Fibroblast of villous mesenchyme (primary cell): ENCODE measurements at regions not wholly inside any gene's neighbourhood (a gene's known extent, or its start where the extent isn't known, plus 50 kb on each side); places are given as distances from the start of the nearest gene placed in this dataset.

ENCODE experiments used
- DNase-seq: peaks from one replicate; pipeline ENCODE4 v3.0.0-alpha.2; 2010; ENCODE audit warnings: low read depth
- H3K4me3 ChIP-seq: 2 replicates; pipeline ENCODE4 v1.5.1; 2011; ENCODE audit warnings: low read depth, mild to moderate bottlenecking, low read length
- TF ChIP-seq, protein P1 (sequence below): IDR thresholded peaks from 2 replicates; pipeline ENCODE4 v1.5.1; 2012; ENCODE audit warnings: low read depth, mild to moderate bottlenecking, low read length; ENCODE audit not compliant: insufficient read depth

DNA sequence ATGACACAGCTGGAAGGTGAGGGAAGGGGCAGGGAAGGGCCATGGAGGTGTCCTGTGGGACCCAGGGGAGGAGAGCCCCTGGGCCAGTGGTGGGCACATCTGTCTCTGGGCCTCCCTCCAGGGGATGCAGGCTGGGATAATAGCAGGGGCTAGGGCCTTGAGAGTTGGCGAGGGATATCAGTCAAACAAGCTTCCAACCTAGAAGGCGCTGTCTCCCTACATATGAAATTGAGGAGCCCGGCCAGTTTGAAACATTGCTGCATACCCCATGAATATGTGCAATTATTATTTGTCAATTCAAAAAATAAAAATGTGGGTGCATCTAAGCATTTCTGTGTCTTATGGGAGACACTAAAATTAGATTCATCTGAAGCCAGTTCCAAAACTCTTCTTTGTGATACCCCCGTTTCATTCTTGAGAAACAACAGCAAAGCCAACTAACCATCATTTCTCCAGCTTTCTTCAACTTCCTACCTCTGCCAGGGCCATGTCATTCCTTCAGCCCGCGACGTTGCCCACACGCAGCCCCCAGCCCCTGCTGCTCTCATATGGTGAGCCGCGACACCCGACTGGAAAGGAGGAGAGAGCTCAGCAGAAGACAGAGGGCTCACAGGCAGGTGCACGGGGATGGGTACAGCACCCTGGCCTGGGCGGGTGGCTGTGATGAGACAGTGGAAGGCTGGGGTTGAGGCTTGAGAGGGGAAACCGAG lies 418.7 kb downstream of the GLRX3 start:
- no peak for DNase-seq
- TF ChIP-seq, protein P1, sequence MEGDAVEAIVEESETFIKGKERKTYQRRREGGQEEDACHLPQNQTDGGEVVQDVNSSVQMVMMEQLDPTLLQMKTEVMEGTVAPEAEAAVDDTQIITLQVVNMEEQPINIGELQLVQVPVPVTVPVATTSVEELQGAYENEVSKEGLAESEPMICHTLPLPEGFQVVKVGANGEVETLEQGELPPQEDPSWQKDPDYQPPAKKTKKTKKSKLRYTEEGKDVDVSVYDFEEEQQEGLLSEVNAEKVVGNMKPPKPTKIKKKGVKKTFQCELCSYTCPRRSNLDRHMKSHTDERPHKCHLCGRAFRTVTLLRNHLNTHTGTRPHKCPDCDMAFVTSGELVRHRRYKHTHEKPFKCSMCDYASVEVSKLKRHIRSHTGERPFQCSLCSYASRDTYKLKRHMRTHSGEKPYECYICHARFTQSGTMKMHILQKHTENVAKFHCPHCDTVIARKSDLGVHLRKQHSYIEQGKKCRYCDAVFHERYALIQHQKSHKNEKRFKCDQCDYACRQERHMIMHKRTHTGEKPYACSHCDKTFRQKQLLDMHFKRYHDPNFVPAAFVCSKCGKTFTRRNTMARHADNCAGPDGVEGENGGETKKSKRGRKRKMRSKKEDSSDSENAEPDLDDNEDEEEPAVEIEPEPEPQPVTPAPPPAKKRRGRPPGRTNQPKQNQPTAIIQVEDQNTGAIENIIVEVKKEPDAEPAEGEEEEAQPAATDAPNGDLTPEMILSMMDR = no peak
- H3K4me3 ChIP-seq = no peak overlapping the region

DNA sequence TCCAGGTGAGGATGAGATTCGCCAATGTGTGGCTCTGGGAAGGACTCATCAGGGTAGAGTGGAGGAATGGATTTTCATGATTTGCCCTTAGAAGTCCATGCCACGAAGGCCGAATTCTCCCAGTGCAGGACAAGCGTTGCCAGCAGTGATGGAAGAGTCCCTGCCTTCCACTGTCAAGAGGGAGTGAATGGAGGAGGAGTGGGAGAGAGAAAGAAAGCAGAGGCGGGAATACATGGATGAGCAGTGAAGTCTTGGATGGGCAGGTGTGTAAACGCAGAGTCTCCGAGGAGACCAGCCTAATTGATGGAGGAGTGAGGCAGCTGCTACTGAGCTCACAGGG lies 419.2 kb downstream of the GLRX3 start:
- no peak for DNase-seq
- TF ChIP-seq, protein P1 = no peak
- H3K4me3 ChIP-seq = no peak overlapping the region

DNA sequence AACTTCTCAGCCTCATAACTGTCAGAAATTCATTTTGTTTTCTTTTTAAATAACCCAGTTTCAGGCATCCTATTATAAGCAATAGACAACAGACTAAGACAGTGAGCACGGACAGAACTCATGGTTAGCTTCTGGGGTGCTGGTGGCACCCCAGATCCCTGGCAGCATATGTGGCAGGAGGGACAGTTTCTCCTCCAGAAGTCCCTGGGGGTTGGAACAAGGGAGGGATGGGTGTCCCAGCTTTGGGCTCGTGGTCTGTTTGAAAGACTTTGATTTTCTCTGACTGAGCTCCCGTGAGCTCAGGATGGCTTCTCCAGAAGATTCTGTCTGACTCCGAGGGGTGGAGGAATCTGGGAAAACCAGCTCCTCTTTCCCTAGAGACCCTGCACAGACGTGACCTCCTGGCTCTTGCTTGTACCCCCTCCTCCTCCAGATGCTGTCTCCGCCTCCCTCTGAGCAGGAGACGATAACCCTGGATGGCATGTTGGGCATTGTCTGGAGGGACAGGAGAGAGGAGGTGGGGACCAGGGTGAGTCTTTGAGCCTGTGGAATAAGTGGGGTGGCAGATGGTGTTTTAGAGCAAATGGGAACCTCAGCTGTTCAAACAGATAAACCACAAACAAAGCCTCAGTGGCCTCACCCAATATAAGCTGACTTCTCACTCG lies 421.1 kb downstream of the GLRX3 start:
- H3K4me3 ChIP-seq = no peak overlapping the region
- TF ChIP-seq, protein P1 = no peak
- DNase-seq = no peak

DNA sequence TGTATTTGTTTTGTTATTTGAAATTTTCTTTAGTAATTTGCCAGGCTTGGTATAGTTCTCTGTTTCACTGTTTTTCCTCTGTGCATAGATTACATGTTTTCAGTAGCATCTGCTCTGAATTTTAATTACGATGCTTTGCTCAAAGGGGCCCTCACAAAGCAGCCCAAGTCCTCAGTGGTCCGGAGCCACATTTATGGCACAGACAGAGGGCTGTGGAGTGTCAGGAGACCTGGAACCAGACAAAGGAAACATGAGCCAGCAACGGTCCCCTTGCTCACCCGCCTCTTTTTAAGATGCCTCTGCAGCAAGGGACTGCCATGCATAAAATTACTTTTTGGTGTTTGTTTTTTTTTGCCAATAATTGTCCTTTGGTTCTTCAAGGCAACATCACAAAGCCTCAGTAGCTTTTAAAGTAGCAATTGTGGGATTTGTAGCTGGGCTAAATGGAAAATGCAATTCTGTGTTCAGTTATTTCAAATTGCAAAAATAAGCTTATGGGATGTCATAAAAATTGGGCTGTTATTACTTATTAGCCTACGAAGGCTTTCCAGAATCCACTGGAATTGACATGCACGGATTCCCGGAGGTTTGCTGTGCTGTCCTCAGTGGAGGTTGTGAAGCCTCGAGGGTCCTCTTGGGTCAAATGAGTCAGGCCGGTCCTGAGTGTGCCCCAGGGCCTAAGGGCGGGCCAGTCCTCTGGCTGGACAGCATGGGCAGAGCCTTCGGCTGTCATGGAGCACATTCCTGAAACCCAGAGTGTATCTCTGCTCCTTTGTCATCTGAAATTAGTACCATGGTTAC lies 422.8 kb downstream of the GLRX3 start:
- DNase-seq = no peak
- H3K4me3 ChIP-seq = no peak overlapping the region
- TF ChIP-seq, protein P1 = no peak

- no peak overlapping the region for H3K4me3 ChIP-seq
- no peak for DNase-seq
- TF ChIP-seq, protein P1 = no peak
Measured at GRCh38 chr10:130559547-130559880, 423.3 kb downstream of the GLRX3 start.

GRCh38 chr10:130560116-130560515 lies 423.9 kb downstream of the GLRX3 start:
- no peak for DNase-seq
- H3K4me3 ChIP-seq = no peak overlapping the region
- TF ChIP-seq, protein P1 = no peak
